ENCODE measurements at regions not wholly inside any gene's neighbourhood (a gene's known extent, or its start where the extent isn't known, plus 50 kb on each side); places are given as distances from the start of the nearest gene placed in this dataset.

GRCh38 chr5:9789777-9790176 lies 159.6 kb upstream of the TAS2R1 start:
- no peaks in the 10 kb centered on the region for H3K27me3 ChIP-seq (ENCODE audit: control insufficient read depth in 1 of 2, insufficient read depth in 2 of 2, low read length in 1 of 2)
- WGBS, 2 donors, result 74 to 88% methylated on average over 1 of the region's 1 CpG
- peaks cover 3% of the 10 kb centered on the region for H3K9me3 ChIP-seq (ENCODE audit: control insufficient read depth, low read length)
- H3K4me1 ChIP-seq (ENCODE audit: control insufficient read depth in 1 of 2, insufficient read depth in 2 of 2, low read length in 2 of 2), result no peaks in the 10 kb centered on the region
- H3K4me3 ChIP-seq (ENCODE audit: low read length in 2 of 2), result no peak overlapping the region
- DNase-seq (no peak), ATAC-seq (ENCODE audit: low FRiP score) (no peak)
- H3K27ac ChIP-seq (ENCODE audit: low read depth in 1 of 2, low read length in 2 of 2), result no peak overlapping the region
- no peaks in the 10 kb centered on the region for H3K36me3 ChIP-seq (ENCODE audit: control insufficient read depth in 1 of 2, insufficient read depth in 2 of 2, low read length in 1 of 2)
- intact Hi-C loops (cut with DNase I), result no loop called here

GRCh38 chr5:9787861-9788600 lies 157.9 kb upstream of the TAS2R1 start:
- Histone ChIP-seq H3K4me3 (ENCODE audit: low read length in 2 of 2) (no peak overlapping the region), H3K4me1 (ENCODE audit: control insufficient read depth in 1 of 2, insufficient read depth in 2 of 2, low read length in 2 of 2) (no peaks in the 10 kb centered on the region), H3K27me3 (ENCODE audit: control insufficient read depth in 1 of 2, insufficient read depth in 2 of 2, low read length in 1 of 2) (no peaks in the 10 kb centered on the region), H3K36me3 (ENCODE audit: control insufficient read depth in 1 of 2, insufficient read depth in 2 of 2, low read length in 1 of 2) (no peaks in the 10 kb centered on the region), H3K27ac (ENCODE audit: low read depth in 1 of 2, low read length in 2 of 2) (no peak overlapping the region), H3K9me3 (ENCODE audit: control insufficient read depth, low read length) (peaks cover 3% of the 10 kb centered on the region)
- DNase-seq, result no peak
- no peak for ATAC-seq (ENCODE audit: low FRiP score)
- intact Hi-C loops (cut with DNase I), result no loop called here
- 80 to 81% methylated on average over 8 of the region's 8 CpGs for WGBS, 2 donors

GRCh38 chr5:9786380-9787360 lies 156.5 kb upstream of the TAS2R1 start:
- Histone ChIP-seq H3K4me1 (ENCODE audit: control insufficient read depth in 1 of 2, insufficient read depth in 2 of 2, low read length in 2 of 2) (no peaks in the 10 kb centered on the region), H3K27me3 (ENCODE audit: control insufficient read depth in 1 of 2, insufficient read depth in 2 of 2, low read length in 1 of 2) (no peaks in the 10 kb centered on the region), H3K9me3 (ENCODE audit: control insufficient read depth, low read length) (peaks cover 3% of the 10 kb centered on the region), H3K4me3 (ENCODE audit: low read length in 2 of 2) (no peak overlapping the region), H3K36me3 (ENCODE audit: control insufficient read depth in 1 of 2, insufficient read depth in 2 of 2, low read length in 1 of 2) (no peaks in the 10 kb centered on the region), H3K27ac (ENCODE audit: low read depth in 1 of 2, low read length in 2 of 2) (no peak overlapping the region)
- DNase-seq (no peak), ATAC-seq (ENCODE audit: low FRiP score) (no peak)
- WGBS, 2 donors, result 96% methylated on average over 6 of the region's 6 CpGs
- intact Hi-C loops (cut with DNase I), result no loop called here

GRCh38 chr5:9785751-9786150 lies 155.6 kb upstream of the TAS2R1 start:
- H3K9me3 ChIP-seq (ENCODE audit: control insufficient read depth, low read length), result peaks cover 7% of the 10 kb centered on the region
- H3K4me1 ChIP-seq (ENCODE audit: control insufficient read depth in 1 of 2, insufficient read depth in 2 of 2, low read length in 2 of 2), result no peaks in the 10 kb centered on the region
- no peaks in the 10 kb centered on the region for H3K36me3 ChIP-seq (ENCODE audit: control insufficient read depth in 1 of 2, insufficient read depth in 2 of 2, low read length in 1 of 2)
- H3K27ac ChIP-seq (ENCODE audit: low read depth in 1 of 2, low read length in 2 of 2), result no peak overlapping the region
- intact Hi-C loops (cut with DNase I), result no loop called here
- WGBS, 2 donors, result 90 to 93% methylated on average over 2 of the region's 2 CpGs
- no peaks in the 10 kb centered on the region for H3K27me3 ChIP-seq (ENCODE audit: control insufficient read depth in 1 of 2, insufficient read depth in 2 of 2, low read length in 1 of 2)
- no peak for DNase-seq
- no peak overlapping the region for H3K4me3 ChIP-seq (ENCODE audit: low read length in 2 of 2)
- ATAC-seq (ENCODE audit: low FRiP score), result no peak

GRCh38 chr5:9784231-9784630 lies 154.1 kb upstream of the TAS2R1 start:
- Histone ChIP-seq H3K27ac (ENCODE audit: low read depth in 1 of 2, low read length in 2 of 2) (no peak overlapping the region), H3K27me3 (ENCODE audit: control insufficient read depth in 1 of 2, insufficient read depth in 2 of 2, low read length in 1 of 2) (no peaks in the 10 kb centered on the region), H3K4me1 (ENCODE audit: control insufficient read depth in 1 of 2, insufficient read depth in 2 of 2, low read length in 2 of 2) (no peaks in the 10 kb centered on the region), H3K36me3 (ENCODE audit: control insufficient read depth in 1 of 2, insufficient read depth in 2 of 2, low read length in 1 of 2) (no peaks in the 10 kb centered on the region), H3K9me3 (ENCODE audit: control insufficient read depth, low read length) (peaks cover 5% of the 10 kb centered on the region), H3K4me3 (ENCODE audit: low read length in 2 of 2) (no peak overlapping the region)
- DNase-seq, result no peak
- no peak for ATAC-seq (ENCODE audit: low FRiP score)
- WGBS, 2 donors, result 96 to 100% methylated on average over 2 of the region's 2 CpGs
- intact Hi-C loops (cut with DNase I), result no loop called here

GRCh38 chr5:9782826-9783560 lies 152.8 kb upstream of the TAS2R1 start:
- DNase-seq (no peak), ATAC-seq (ENCODE audit: low FRiP score) (no peak)
- H3K4me3 ChIP-seq (ENCODE audit: low read length in 2 of 2), result no peak overlapping the region
- 48 to 55% methylated on average over 7 of the region's 7 CpGs for WGBS, 2 donors
- H3K27me3 ChIP-seq (ENCODE audit: control insufficient read depth in 1 of 2, insufficient read depth in 2 of 2, low read length in 1 of 2), result no peaks in the 10 kb centered on the region
- peaks cover 5% of the 10 kb centered on the region for H3K9me3 ChIP-seq (ENCODE audit: control insufficient read depth, low read length)
- H3K4me1 ChIP-seq (ENCODE audit: control insufficient read depth in 1 of 2, insufficient read depth in 2 of 2, low read length in 2 of 2), result no peaks in the 10 kb centered on the region
- no peaks in the 10 kb centered on the region for H3K36me3 ChIP-seq (ENCODE audit: control insufficient read depth in 1 of 2, insufficient read depth in 2 of 2, low read length in 1 of 2)
- intact Hi-C loops (cut with DNase I), result no loop called here
- H3K27ac ChIP-seq (ENCODE audit: low read depth in 1 of 2, low read length in 2 of 2), result no peak overlapping the region

- H3K4me3 ChIP-seq (ENCODE audit: low read length in 2 of 2), result no peak overlapping the region
- H3K27me3 ChIP-seq (ENCODE audit: control insufficient read depth in 1 of 2, insufficient read depth in 2 of 2, low read length in 1 of 2), result no peaks in the 10 kb centered on the region
- ATAC-seq (ENCODE audit: low FRiP score) (no peak), DNase-seq (no peak)
- no peaks in the 10 kb centered on the region for H3K36me3 ChIP-seq (ENCODE audit: control insufficient read depth in 1 of 2, insufficient read depth in 2 of 2, low read length in 1 of 2)
- H3K4me1 ChIP-seq (ENCODE audit: control insufficient read depth in 1 of 2, insufficient read depth in 2 of 2, low read length in 2 of 2), result no peaks in the 10 kb centered on the region
- peaks cover 5% of the 10 kb centered on the region for H3K9me3 ChIP-seq (ENCODE audit: control insufficient read depth, low read length)
- H3K27ac ChIP-seq (ENCODE audit: low read depth in 1 of 2, low read length in 2 of 2), result no peak overlapping the region
- WGBS, 2 donors, result 68 to 82% methylated on average over 1 of the region's 1 CpG
- intact Hi-C loops (cut with DNase I), result no loop called here
Observed at GRCh38 chr5:9781890-9782289, 151.7 kb upstream of the TAS2R1 start.

GRCh38 chr5:9781275-9781674 lies 151.1 kb upstream of the TAS2R1 start:
- intact Hi-C loops (cut with DNase I), result no loop called here
- no peak overlapping the region for H3K4me3 ChIP-seq (ENCODE audit: low read length in 2 of 2)
- H3K27ac ChIP-seq (ENCODE audit: low read depth in 1 of 2, low read length in 2 of 2), result no peak overlapping the region
- 98% methylated on average over 2 of the region's 2 CpGs for WGBS, 2 donors
- H3K4me1 ChIP-seq (ENCODE audit: control insufficient read depth in 1 of 2, insufficient read depth in 2 of 2, low read length in 2 of 2), result no peaks in the 10 kb centered on the region
- peaks cover 5% of the 10 kb centered on the region for H3K9me3 ChIP-seq (ENCODE audit: control insufficient read depth, low read length)
- no peaks in the 10 kb centered on the region for H3K36me3 ChIP-seq (ENCODE audit: control insufficient read depth in 1 of 2, insufficient read depth in 2 of 2, low read length in 1 of 2)
- ATAC-seq (ENCODE audit: low FRiP score) (no peak), DNase-seq (no peak)
- no peaks in the 10 kb centered on the region for H3K27me3 ChIP-seq (ENCODE audit: control insufficient read depth in 1 of 2, insufficient read depth in 2 of 2, low read length in 1 of 2)

Measured in aorta (tissue), 5 donors.